HepG2 (cell line): ENCODE measurements at regions not wholly inside any gene's neighbourhood (a gene's known extent, or its start where the extent isn't known, plus 50 kb on each side); places are given as distances from the start of the nearest gene placed in this dataset.

ENCODE experiments used
- GABPA ChIP-seq, 2 experiments: IDR thresholded peaks; 2 replicates each; pipeline ENCODE4 v1.6.1; 2011 to 2016; ENCODE audit warnings: low read depth in 2 of 2, low read length in 1 of 2, missing biosample characterization in 1 of 2, missing genetic modification characterization in 1 of 2
- MXI1 ChIP-seq: IDR thresholded peaks from 3 replicates; pipeline ENCODE4 v1.6.1; 2012; ENCODE audit warnings: low read depth, low read length, inconsistent platforms, borderline replicate concordance
- NFIC ChIP-seq: IDR thresholded peaks from 2 replicates; pipeline ENCODE4 v1.6.1; 2012; ENCODE audit warnings: mild to moderate bottlenecking, low read length, inconsistent platforms
- ZBTB20 ChIP-seq: sonication (generic); formaldehyde crosslinking; IDR thresholded peaks from 2 replicates; pipeline ENCODE4 v1.8.1; 2023; ENCODE audit warnings: missing genetic modification reagents, low read depth, mild to moderate bottlenecking, borderline replicate concordance
- ZNF629 ChIP-seq: sonication (generic); formaldehyde crosslinking; conservative IDR thresholded peaks from 2 replicates; pipeline ENCODE4 v1.5.0; 2020; ENCODE audit warnings: missing genetic modification reagents
- ZNF768 ChIP-seq: sonication (generic); formaldehyde crosslinking; IDR thresholded peaks from 2 replicates; pipeline ENCODE4 v1.4.0; 2020; ENCODE audit warnings: missing genetic modification reagents

GRCh38 chr2:145315053-145315452 is 795.1 kb upstream of the ZEB2 start:
- no peak for TF ChIP-seq NFIC
- no peak for TF ChIP-seq ZNF629
- TF ChIP-seq ZBTB20 (CRISPR knock-in tag): no peak
- TF ChIP-seq MXI1: no peak
- no peak for TF ChIP-seq GABPA (IDR thresholded peaks at IDR 0.05; ENCODE audit: low read depth, low read length)
- TF ChIP-seq GABPA (CRISPR knock-in tag; IDR thresholded peaks at IDR 0.05; ENCODE audit: low read depth): no peak
- TF ChIP-seq ZNF768 (CRISPR knock-in tag): no peak
